Brain microvascular endothelial cell (primary cell): ENCODE measurements at regions not wholly inside any gene's neighbourhood (a gene's known extent, or its start where the extent isn't known, plus 50 kb on each side); places are given as distances from the start of the nearest gene placed in this dataset.

Source experiments
- DNase-seq: peaks from one replicate; pipeline ENCODE4 v3.0.0-alpha.2; 2020
- H3K27ac ChIP-seq: fragments of 250-450 bp; sonication (Bioruptor Pico); 2 replicates; pipeline ENCODE4 v1.5.1; 2020; ENCODE audit warnings: mild to moderate bottlenecking, moderate library complexity
- H3K27me3 ChIP-seq: fragments of 250-450 bp; sonication (Bioruptor Pico); replicated peaks from 2 replicates; pipeline ENCODE4 v1.5.1; 2020; ENCODE audit warnings: mild to moderate bottlenecking
- H3K36me3 ChIP-seq: fragments of 250-450 bp; sonication (Bioruptor Pico); replicated peaks from 2 replicates; pipeline ENCODE4 v1.5.1; 2020; ENCODE audit warnings: mild to moderate bottlenecking
- H3K4me3 ChIP-seq: 2 replicates; pipeline ENCODE4 v1.5.1; 2011; ENCODE audit warnings: low read depth, mild to moderate bottlenecking, control low read depth, low read length, moderate library complexity
- in situ Hi-C: cut with HindIII; loops from 2 replicates; pipeline ENCODE4 v1.10.0; 2017; ENCODE audit warnings: low sequenced_read_pairs, low pct_ligation_motif_present
- TF ChIP-seq, protein P1 (sequence below): IDR thresholded peaks from 2 replicates; pipeline ENCODE4 v1.5.1; 2011; ENCODE audit warnings: low read depth, mild to moderate bottlenecking, moderate library complexity, low read length, control low read depth, inconsistent platforms; ENCODE audit errors: missing control alignments

DNA sequence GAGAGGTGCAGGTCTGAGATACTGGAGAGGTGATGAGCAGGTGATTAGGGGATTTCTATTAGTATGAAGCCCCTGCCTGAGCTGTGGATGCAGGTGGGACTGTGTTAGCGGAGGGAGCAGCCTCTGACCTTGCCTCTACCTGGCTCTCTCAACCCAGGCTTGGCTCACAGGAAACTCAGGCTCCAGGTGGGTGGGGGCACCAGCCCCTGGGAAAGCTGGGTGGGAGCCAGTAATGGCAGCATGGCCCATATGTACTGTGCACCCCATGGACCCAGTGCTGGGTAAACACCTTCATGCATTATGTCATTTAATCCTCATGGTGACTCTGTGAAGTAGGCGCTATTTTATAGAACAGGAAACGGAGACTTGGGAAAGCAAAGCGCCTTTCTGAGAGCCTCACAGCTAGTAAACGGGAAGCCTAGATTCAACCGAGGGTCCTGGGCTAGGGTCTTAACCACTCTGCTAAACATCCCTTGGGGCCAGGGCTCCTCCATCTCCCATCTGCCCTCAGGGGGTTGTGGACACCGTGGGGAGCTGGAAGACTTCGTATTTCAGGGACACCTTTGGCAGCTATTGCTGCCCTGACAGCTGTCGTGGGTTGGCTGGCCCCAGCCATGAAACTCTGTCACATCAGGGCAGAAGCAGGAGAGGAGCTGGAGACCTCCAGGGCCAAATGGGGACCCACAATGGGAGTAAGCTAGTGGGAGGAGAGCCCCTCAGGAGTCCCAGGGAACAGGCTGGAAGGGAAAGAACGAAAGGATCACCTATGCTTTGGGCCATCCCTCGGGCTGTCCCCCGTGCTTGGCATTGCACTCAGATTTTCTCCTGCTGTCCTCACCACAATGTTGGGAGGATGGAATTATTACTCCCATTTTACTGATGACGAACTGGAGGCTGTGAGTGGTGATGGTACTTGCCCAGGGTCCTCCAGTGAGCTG is 59.6 kb upstream of the CSF3R start:
- Histone ChIP-seq H3K27me3 (no peaks in the 10 kb centered on the region), H3K4me3 (no peak overlapping the region), H3K36me3 (no peaks in the 10 kb centered on the region), H3K27ac (no peak overlapping the region)
- TF ChIP-seq, protein P1, sequence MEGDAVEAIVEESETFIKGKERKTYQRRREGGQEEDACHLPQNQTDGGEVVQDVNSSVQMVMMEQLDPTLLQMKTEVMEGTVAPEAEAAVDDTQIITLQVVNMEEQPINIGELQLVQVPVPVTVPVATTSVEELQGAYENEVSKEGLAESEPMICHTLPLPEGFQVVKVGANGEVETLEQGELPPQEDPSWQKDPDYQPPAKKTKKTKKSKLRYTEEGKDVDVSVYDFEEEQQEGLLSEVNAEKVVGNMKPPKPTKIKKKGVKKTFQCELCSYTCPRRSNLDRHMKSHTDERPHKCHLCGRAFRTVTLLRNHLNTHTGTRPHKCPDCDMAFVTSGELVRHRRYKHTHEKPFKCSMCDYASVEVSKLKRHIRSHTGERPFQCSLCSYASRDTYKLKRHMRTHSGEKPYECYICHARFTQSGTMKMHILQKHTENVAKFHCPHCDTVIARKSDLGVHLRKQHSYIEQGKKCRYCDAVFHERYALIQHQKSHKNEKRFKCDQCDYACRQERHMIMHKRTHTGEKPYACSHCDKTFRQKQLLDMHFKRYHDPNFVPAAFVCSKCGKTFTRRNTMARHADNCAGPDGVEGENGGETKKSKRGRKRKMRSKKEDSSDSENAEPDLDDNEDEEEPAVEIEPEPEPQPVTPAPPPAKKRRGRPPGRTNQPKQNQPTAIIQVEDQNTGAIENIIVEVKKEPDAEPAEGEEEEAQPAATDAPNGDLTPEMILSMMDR, result no peak
- DNase-seq, result no peak
- in situ Hi-C loops, result no loop called here

DNA sequence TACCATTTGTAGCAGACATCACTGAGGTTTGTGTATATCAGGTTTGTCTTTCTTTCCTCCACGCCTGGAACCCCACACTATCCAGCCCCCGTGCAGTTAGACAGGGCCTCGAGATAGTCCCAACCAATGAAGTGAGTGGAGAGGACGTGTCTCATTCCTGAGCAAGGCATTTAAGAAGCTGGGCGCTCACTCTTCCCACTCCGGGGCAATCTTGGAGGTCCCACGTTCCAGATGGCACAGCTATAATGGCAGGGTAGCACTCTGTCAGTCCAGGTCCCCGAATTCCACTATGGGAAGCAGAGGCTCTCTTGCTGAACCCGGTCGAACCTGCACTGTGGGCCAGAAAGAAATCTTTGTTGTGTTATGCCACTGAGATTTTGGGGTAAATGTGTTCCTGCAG is 57.3 kb upstream of the CSF3R start:
- no peak overlapping the region for H3K4me3 ChIP-seq
- H3K27me3 ChIP-seq, result no peaks in the 10 kb centered on the region
- TF ChIP-seq, protein P1, result no peak
- in situ Hi-C loops, result no loop called here
- no peak for DNase-seq
- H3K27ac ChIP-seq, result no peak overlapping the region
- H3K36me3 ChIP-seq, result no peaks in the 10 kb centered on the region

DNA sequence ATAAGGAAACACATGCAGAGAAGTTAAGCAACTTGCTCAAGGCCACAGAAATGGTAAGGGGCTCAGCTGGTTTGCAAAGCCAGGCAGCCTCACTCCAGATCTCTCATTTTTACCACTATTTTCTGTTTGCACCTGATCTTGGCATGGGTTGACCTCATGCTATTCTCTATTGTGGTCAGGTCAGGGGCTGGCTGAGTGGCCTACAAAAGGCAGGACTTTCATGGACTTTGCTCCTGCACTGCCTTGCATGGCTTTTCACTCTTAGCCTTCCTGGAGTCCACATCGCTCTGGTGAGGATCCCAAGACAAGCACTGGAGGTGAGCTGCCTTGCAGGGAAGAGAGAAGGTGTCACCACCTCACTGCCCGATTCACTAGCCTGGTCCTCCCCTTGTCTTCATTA is 56.8 kb upstream of the CSF3R start:
- H3K4me3 ChIP-seq, result no peak overlapping the region
- H3K27ac ChIP-seq, result no peak overlapping the region
- H3K36me3 ChIP-seq, result no peaks in the 10 kb centered on the region
- DNase-seq, result no peak
- in situ Hi-C loops, result no loop called here
- TF ChIP-seq, protein P1, result no peak
- no peaks in the 10 kb centered on the region for H3K27me3 ChIP-seq

DNA sequence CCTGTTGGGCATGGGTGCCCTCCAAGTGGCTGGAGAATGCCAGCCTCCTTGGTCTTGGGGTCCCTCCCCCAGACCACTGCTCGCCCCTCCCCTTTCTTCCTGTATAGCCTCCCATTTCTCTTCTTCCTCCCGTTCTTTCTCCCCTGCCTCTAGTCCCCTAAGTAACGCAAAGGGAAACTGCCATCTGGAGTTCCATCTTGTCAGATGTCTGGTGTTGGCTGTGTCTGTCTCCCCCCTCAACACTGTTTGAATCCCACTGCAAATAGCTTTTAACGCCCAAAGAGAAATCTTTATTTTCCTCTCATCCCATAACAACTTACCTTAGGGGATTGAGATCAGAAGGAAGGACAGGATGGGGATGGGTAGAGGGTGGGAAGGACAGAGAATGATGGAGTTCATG is 55.3 kb upstream of the CSF3R start:
- Histone ChIP-seq H3K27me3 (no peaks in the 10 kb centered on the region), H3K36me3 (no peaks in the 10 kb centered on the region), H3K4me3 (no peak overlapping the region), H3K27ac (no peak overlapping the region)
- TF ChIP-seq, protein P1, result no peak
- DNase-seq, result no peak
- in situ Hi-C loops, result no loop called here

DNA sequence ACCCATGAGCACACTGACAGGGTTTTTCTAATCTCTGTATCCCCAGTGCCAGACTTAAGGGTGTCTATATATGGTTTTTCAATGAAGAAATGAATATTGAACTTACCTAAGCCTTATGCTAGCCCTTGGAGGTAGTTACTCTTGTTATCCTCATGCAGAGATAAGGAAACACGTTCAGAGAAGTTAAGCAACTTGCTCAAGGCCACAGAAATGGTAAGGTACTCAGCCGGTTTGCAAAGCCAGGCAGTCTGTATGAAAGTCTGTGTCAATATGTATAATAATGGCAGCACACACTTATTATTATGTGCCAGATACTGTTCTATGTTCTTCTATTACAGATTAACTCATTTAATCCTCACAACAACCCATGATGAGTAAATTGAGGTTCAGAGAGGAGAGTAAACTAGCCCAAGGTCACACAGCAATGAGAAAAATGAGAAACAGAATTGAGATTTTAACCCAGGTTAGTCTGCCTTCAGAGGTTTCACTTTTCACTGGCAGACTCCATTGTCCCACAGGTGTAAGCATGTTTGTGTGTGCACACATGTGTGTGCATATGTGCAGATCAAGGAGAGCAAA is 54.6 kb upstream of the CSF3R start:
- in situ Hi-C loops, result no loop called here
- no peaks in the 10 kb centered on the region for H3K36me3 ChIP-seq
- H3K27me3 ChIP-seq, result no peaks in the 10 kb centered on the region
- H3K4me3 ChIP-seq, result no peak overlapping the region
- DNase-seq, result no peak
- TF ChIP-seq, protein P1, result no peak
- H3K27ac ChIP-seq, result no peak overlapping the region
